HG03520 (cell line): ENCODE measurements at regions not wholly inside any gene's neighbourhood (a gene's known extent, or its start where the extent isn't known, plus 50 kb on each side); places are given as distances from the start of the nearest gene placed in this dataset.

Source experiments
- ATAC-seq: cut with Tn5 transposase; IDR thresholded peaks from one replicate; pipeline ENCODE4 v1.9.1; 2021; ENCODE audit warnings: mild to moderate bottlenecking, moderate library complexity; ENCODE audit not compliant: unreplicated experiment

- no peak for ATAC-seq
These were observed 128.0 kb downstream of the DLL1 start for GRCh38 chr6:170162775-170163404.

GRCh38 chr6:170162011-170162774, 128.7 kb downstream of the DLL1 start:
- ATAC-seq: no peak

- no peak for ATAC-seq
These were observed 130.0 kb downstream of the DLL1 start for GRCh38 chr6:170160628-170161611.

GRCh38 chr6:170160031-170160627, 130.7 kb downstream of the DLL1 start:
- ATAC-seq: no peak

- ATAC-seq: no peak
These were observed 131.6 kb downstream of the DLL1 start for GRCh38 chr6:170159022-170159965.

GRCh38 chr6:170158296-170159021, 132.4 kb downstream of the DLL1 start:
- ATAC-seq: no peak

- no peak for ATAC-seq
These were observed 133.2 kb downstream of the DLL1 start for GRCh38 chr6:170157567-170158218.

GRCh38 chr6:170156448-170157375, 134.2 kb downstream of the DLL1 start:
- no peak for ATAC-seq

GRCh38 chr6:170155464-170156196, 135.2 kb downstream of the DLL1 start:
- no peak for ATAC-seq

GRCh38 chr6:170153436-170154319, 137.2 kb downstream of the DLL1 start:
- ATAC-seq: no peak

- ATAC-seq: no peak
These were observed 137.9 kb downstream of the DLL1 start for GRCh38 chr6:170152989-170153388.

GRCh38 chr6:170152124-170152926, 138.6 kb downstream of the DLL1 start:
- no peak for ATAC-seq

GRCh38 chr6:170151804-170152123, 139.1 kb downstream of the DLL1 start:
- no peak for ATAC-seq

- no peak for ATAC-seq
These were observed 139.5 kb downstream of the DLL1 start for GRCh38 chr6:170151321-170151771.

- ATAC-seq: no peak
These were observed 140.3 kb downstream of the DLL1 start for GRCh38 chr6:170150590-170150945.
